ENCODE measurements at regions not wholly inside any gene's neighbourhood (a gene's known extent, or its start where the extent isn't known, plus 50 kb on each side); places are given as distances from the start of the nearest gene placed in this dataset.

DNA sequence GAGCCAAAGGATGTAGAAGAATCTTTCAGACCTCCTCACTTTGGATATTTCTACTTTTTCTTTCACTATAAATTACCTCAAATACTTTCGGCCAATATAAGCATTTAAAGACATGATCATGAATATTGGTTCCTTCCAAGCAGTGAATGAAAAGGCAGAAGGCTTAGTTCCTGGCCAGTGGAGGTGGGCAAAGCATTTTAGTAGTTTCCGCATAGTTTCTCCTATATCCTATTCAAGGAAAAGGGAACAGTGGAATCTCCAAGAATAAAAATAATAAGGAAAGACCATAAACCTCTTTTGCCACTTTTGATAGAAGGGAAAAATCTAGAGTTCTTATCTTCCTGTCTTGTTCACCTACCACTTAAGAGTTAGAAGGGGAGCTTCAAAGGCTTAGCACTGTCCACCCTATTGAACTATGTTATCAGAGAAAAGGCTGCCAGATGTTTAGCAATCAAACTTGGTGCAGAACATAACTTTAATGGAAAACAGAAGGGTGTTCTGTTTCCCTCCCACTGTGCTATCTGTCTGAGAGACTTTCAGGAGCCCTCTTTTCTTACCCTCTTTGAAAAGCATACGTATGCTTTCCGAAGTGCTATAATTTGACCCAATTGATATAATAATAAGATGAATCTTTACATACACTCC is 155.6 kb upstream of the DPH6 start:
- Histone ChIP-seq H3K9ac (ENCODE audit: low read length) (no peak overlapping the region), H3K4me3 (ENCODE audit: insufficient read depth in 1 of 2, low read depth in 1 of 2, low read length in 2 of 2) (no peak overlapping the region), H3K14ac (ENCODE audit: low read length in 2 of 2) (no peak overlapping the region), H3K36me3 (ENCODE audit: control insufficient read depth in 1 of 2, insufficient read depth in 2 of 2, low read depth in 1 of 2, low read length in 2 of 2) (no peaks in the 10 kb centered on the region), H3K9me3 (ENCODE audit: control insufficient read depth, low read length) (no peaks in the 10 kb centered on the region), H3K27ac (ENCODE audit: low read length, poor library complexity, severe bottlenecking) (no peak overlapping the region), H3K4me2 (ENCODE audit: low read length, poor library complexity, severe bottlenecking) (no peak overlapping the region), H4K8ac (ENCODE audit: low read length) (no peak overlapping the region), H2AK5ac (ENCODE audit: low read length, severe bottlenecking) (no peak overlapping the region), H3K23ac (ENCODE audit: low read length in 2 of 2) (no peak overlapping the region), H2BK5ac (ENCODE audit: low read depth, low read length, poor library complexity, severe bottlenecking) (no peak overlapping the region), H3K79me1 (replicated peaks; ENCODE audit: low read length, poor library complexity, severe bottlenecking) (no peaks in the 10 kb centered on the region), H3K4me1 (ENCODE audit: control insufficient read depth, insufficient read depth, low read depth, low read length) (peaks cover 3% of the 10 kb centered on the region), H2BK120ac (ENCODE audit: low read depth, low read length) (no peak overlapping the region), H3K4ac (ENCODE audit: low read depth in 1 of 2, low read length in 2 of 2) (no peak overlapping the region), H3K27me3 (ENCODE audit: control insufficient read depth in 1 of 2, insufficient read depth in 1 of 2, low read length in 2 of 2) (no peaks in the 10 kb centered on the region), H2BK15ac (ENCODE audit: low read depth, poor library complexity, severe bottlenecking) (no peak overlapping the region), H3K18ac (ENCODE audit: low read depth in 1 of 2, low read length in 2 of 2) (no peak overlapping the region), H2AFZ (ENCODE audit: low read depth, low read length) (no peak overlapping the region), H2BK12ac (ENCODE audit: low read length in 2 of 2) (no peak overlapping the region), H4K91ac (ENCODE audit: low read length) (no peak overlapping the region)
- no CpG with 5 or more reads among the region's 4 CpGs for WGBS
- DNase-seq, result no peak

DNA sequence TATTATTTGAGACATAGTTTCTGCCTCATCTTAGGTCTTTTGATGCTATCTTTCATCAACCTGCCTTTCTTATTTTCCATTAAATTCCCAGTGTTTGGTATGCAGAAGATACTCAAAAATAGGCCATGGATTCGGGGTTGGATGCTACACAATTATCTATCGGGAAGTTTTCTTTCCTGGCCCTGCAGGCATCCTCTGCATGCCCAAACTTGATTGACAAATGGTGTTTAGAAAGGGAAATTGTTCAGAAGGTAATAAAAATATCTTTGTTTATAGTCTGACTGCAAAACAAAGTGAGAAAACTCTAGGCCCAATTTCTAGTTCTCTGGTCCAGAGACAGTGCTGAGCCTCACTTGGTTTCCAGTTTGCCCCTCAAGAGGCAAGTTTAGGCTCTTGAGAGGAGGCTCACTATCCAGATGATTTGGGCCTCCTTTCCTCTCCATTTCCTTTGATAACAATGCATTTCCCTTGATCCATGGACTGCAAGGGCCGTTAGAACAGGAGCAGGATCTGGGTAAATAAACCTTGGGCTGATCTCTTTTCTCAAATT is 157.1 kb upstream of the DPH6 start:
- H2BK12ac ChIP-seq (ENCODE audit: low read length in 2 of 2), result peak overlapping the region; percentile 75 to 91
- H3K9me3 ChIP-seq (ENCODE audit: control insufficient read depth, low read length), result no peaks in the 10 kb centered on the region
- no peak overlapping the region for H2AK5ac ChIP-seq (ENCODE audit: low read length, severe bottlenecking)
- H3K18ac ChIP-seq (ENCODE audit: low read depth in 1 of 2, low read length in 2 of 2), result peak overlapping the region in 1 of 2 experiments; percentile 67
- no peak for DNase-seq
- no peak overlapping the region for H3K4me3 ChIP-seq (ENCODE audit: insufficient read depth in 1 of 2, low read depth in 1 of 2, low read length in 2 of 2)
- H3K4ac ChIP-seq (ENCODE audit: low read depth in 1 of 2, low read length in 2 of 2), result peak overlapping the region; percentile 64 to 81
- peak overlapping the region; percentile 15 for H2BK120ac ChIP-seq (ENCODE audit: low read depth, low read length)
- WGBS, result 62% methylated on average over 3 of the region's 3 CpGs
- H3K23ac ChIP-seq (ENCODE audit: low read length in 2 of 2), result no peak overlapping the region
- H2AFZ ChIP-seq (ENCODE audit: low read depth, low read length), result peak overlapping the region; percentile 10
- H3K4me1 ChIP-seq (ENCODE audit: control insufficient read depth, insufficient read depth, low read depth, low read length), result no peaks in the 10 kb centered on the region
- H4K8ac ChIP-seq (ENCODE audit: low read length), result no peak overlapping the region
- no peaks in the 10 kb centered on the region for H3K79me1 ChIP-seq (replicated peaks; ENCODE audit: low read length, poor library complexity, severe bottlenecking)
- no peak overlapping the region for H2BK5ac ChIP-seq (ENCODE audit: low read depth, low read length, poor library complexity, severe bottlenecking)
- no peak overlapping the region for H4K91ac ChIP-seq (ENCODE audit: low read length)
- no peaks in the 10 kb centered on the region for H3K27me3 ChIP-seq (ENCODE audit: control insufficient read depth in 1 of 2, insufficient read depth in 1 of 2, low read length in 2 of 2)
- H3K36me3 ChIP-seq (ENCODE audit: control insufficient read depth in 1 of 2, insufficient read depth in 2 of 2, low read depth in 1 of 2, low read length in 2 of 2), result no peaks in the 10 kb centered on the region
- peak overlapping the region; percentile 12 for H2BK15ac ChIP-seq (ENCODE audit: low read depth, poor library complexity, severe bottlenecking)
- H3K27ac ChIP-seq (ENCODE audit: low read length, poor library complexity, severe bottlenecking), result no peak overlapping the region
- H3K9ac ChIP-seq (ENCODE audit: low read length), result no peak overlapping the region
- H3K14ac ChIP-seq (ENCODE audit: low read length in 2 of 2), result no peak overlapping the region
- no peak overlapping the region for H3K4me2 ChIP-seq (ENCODE audit: low read length, poor library complexity, severe bottlenecking)

DNA sequence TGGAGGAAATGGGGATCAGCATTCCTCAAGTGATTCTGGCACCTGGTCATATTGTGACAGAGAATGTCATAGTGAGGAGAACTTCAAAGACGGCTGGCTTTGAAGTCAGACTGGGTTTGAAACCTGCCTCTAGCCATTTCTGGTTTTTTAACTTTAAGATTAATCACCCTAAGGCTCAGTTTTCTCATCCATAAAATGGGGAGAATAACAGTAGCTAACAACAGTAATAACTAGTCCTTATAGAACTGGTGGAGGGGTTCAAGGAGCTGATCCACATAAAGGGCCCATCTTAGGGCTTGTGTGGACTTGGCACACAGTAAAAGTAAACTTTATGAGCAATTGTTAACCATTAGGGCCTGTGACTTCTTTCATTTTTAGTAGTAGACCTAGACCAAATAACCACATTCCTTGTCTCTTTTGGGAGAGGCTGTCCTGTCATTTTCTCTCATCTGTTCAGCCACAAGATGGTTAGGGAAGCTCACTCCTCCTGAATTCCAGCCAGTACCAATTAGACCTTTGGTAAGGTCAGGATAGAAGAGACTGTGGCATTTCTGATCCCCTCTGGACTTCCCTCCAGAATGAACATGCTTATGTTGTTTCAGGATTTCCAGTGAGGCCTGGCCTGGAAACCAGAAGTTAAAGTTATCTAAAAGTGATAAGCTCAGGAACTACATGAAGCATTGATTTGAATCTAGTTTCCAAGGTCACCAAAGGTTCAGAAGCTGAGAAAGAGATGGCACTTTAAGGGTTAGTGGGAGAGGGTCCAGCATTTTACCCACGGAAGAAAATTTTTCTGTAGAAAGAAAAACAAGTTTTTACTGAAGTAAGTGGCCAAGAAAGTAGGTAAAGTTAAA is 159.3 kb upstream of the DPH6 start:
- Histone ChIP-seq H2BK120ac (ENCODE audit: low read depth, low read length) (peak overlapping the region; percentile 73), H3K4me1 (ENCODE audit: control insufficient read depth, insufficient read depth, low read depth, low read length) (no peaks in the 10 kb centered on the region), H3K9me3 (ENCODE audit: control insufficient read depth, low read length) (no peaks in the 10 kb centered on the region), H2BK5ac (ENCODE audit: low read depth, low read length, poor library complexity, severe bottlenecking) (no peak overlapping the region), H4K91ac (ENCODE audit: low read length) (no peak overlapping the region), H3K79me1 (replicated peaks; ENCODE audit: low read length, poor library complexity, severe bottlenecking) (no peaks in the 10 kb centered on the region), H2BK15ac (ENCODE audit: low read depth, poor library complexity, severe bottlenecking) (no peak overlapping the region), H2AK5ac (ENCODE audit: low read length, severe bottlenecking) (no peak overlapping the region), H3K9ac (ENCODE audit: low read length) (peak overlapping the region; percentile 3), H2BK12ac (ENCODE audit: low read length in 2 of 2) (peak overlapping the region; percentile 59 to 63), H3K4me2 (ENCODE audit: low read length, poor library complexity, severe bottlenecking) (no peak overlapping the region), H3K36me3 (ENCODE audit: control insufficient read depth in 1 of 2, insufficient read depth in 2 of 2, low read depth in 1 of 2, low read length in 2 of 2) (no peaks in the 10 kb centered on the region), H3K27me3 (ENCODE audit: control insufficient read depth in 1 of 2, insufficient read depth in 1 of 2, low read length in 2 of 2) (no peaks in the 10 kb centered on the region), H3K14ac (ENCODE audit: low read length in 2 of 2) (no peak overlapping the region), H3K4me3 (ENCODE audit: insufficient read depth in 1 of 2, low read depth in 1 of 2, low read length in 2 of 2) (no peak overlapping the region), H3K4ac (ENCODE audit: low read depth in 1 of 2, low read length in 2 of 2) (peak overlapping the region in 1 of 2 experiments; percentile 60), H4K8ac (ENCODE audit: low read length) (no peak overlapping the region), H3K23ac (ENCODE audit: low read length in 2 of 2) (no peak overlapping the region), H2AFZ (ENCODE audit: low read depth, low read length) (no peak overlapping the region), H3K18ac (ENCODE audit: low read depth in 1 of 2, low read length in 2 of 2) (peak overlapping the region in 1 of 2 experiments; percentile 94), H3K27ac (ENCODE audit: low read length, poor library complexity, severe bottlenecking) (no peak overlapping the region)
- DNase-seq, result peak; percentile 22
- WGBS, result 100% methylated on average over 1 of the region's 2 CpGs
